Keratinocyte (primary cell): ENCODE measurements at regions not wholly inside any gene's neighbourhood (a gene's known extent, or its start where the extent isn't known, plus 50 kb on each side); places are given as distances from the start of the nearest gene placed in this dataset.

Experiments used
- EZH2 ChIP-seq: IDR thresholded peaks from one replicate; pipeline ENCODE4 v1.6.1; 2012; ENCODE audit warnings: inconsistent platforms, mild to moderate bottlenecking, low read length, moderate library complexity
- TF ChIP-seq, protein P1 (sequence below), 3 experiments: IDR thresholded peaks in 1 of 3; conservative IDR thresholded peaks in 1 of 3; optimal IDR thresholded peaks in 1 of 3; 2 replicates in 2 of 3; 3 replicates in 1 of 3; pipeline versions ENCODE3 to v1.5.1; 2011; ENCODE audit warnings: low read length in 3 of 3, mild to moderate bottlenecking in 3 of 3, moderate library complexity in 2 of 3, control low read depth in 1 of 3, inconsistent platforms in 1 of 3; ENCODE audit not compliant: insufficient read depth in 2 of 3; ENCODE audit errors: extremely low read depth in 1 of 3

DNA sequence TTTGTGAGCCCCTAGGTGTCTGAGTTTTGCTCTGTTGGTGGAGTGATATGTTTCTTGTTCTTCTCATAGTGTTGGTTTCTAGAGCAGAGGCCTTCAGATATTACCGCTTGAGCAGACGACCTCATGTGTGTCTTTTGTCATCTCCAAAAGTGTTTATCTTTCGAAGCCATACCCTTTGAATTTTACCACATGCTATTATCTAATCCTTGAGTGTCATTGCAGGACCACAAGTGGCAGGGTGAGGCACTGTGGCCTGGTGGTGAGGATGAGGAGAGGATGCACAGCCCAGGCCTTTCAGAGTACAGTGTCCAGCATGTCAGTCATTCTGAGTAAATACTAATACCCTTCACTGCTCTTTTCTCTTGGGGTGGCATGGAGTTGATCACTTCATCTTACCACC, 57.2 kb upstream of the CISTR start:
- TF ChIP-seq, protein P1, sequence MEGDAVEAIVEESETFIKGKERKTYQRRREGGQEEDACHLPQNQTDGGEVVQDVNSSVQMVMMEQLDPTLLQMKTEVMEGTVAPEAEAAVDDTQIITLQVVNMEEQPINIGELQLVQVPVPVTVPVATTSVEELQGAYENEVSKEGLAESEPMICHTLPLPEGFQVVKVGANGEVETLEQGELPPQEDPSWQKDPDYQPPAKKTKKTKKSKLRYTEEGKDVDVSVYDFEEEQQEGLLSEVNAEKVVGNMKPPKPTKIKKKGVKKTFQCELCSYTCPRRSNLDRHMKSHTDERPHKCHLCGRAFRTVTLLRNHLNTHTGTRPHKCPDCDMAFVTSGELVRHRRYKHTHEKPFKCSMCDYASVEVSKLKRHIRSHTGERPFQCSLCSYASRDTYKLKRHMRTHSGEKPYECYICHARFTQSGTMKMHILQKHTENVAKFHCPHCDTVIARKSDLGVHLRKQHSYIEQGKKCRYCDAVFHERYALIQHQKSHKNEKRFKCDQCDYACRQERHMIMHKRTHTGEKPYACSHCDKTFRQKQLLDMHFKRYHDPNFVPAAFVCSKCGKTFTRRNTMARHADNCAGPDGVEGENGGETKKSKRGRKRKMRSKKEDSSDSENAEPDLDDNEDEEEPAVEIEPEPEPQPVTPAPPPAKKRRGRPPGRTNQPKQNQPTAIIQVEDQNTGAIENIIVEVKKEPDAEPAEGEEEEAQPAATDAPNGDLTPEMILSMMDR (optimal IDR thresholded peaks at IDR 0.05 in 1 of 3, IDR thresholded peaks at IDR 0.05 in 1 of 3, conservative IDR thresholded peaks at IDR 0.05 in 1 of 3; ENCODE audit: extremely low read depth in 1 of 3, insufficient read depth in 2 of 3, low read length in 3 of 3), result no peak
- TF ChIP-seq EZH2, result no peak
